B cell (primary cell): ENCODE measurements at regions not wholly inside any gene's neighbourhood (a gene's known extent, or its start where the extent isn't known, plus 50 kb on each side); places are given as distances from the start of the nearest gene placed in this dataset. TPM values are rescaled to one million over a fixed set of nuclear protein-coding genes. Genes with fewer than 3 reads are reported as not detected.
"Not testable (repeated sequence)": the region's sequence is repeated elsewhere in the genome, so short reads cannot be mapped to it uniquely, and the experiment has no call there.

ENCODE experiments used
- ATAC-seq: fragments of 200-7000 bp; cut with Tn5 transposase; one replicate; pipeline ENCODE4 v1.10.0; 2021; ENCODE audit warnings: low read depth, mild to moderate bottlenecking, moderate number of reproducible peaks, moderate library complexity
- CTCF ChIA-PET: fragments of 350-600 bp; sonication (Branson Sonifier 250); formaldehyde crosslinking; loops from one replicate; lab custom pipeline; 2021; ENCODE audit warnings: antibody characterized with exemption, inconsistent platforms; lab: Charles Lee
- POLR2A ChIA-PET: fragments of 350-600 bp; sonication (Branson Sonifier 250); formaldehyde crosslinking; loops from one replicate; lab custom pipeline; 2021; ENCODE audit warnings: antibody characterized with exemption; lab: Charles Lee
- DNase-seq: peaks from one replicate; pipeline ENCODE4 v3.0.0; 2013
- H2AFZ ChIP-seq: 2 replicates; pipeline ENCODE4 v1.6.1; 2012; ENCODE audit warnings: mild to moderate bottlenecking, low read depth, low read length; ENCODE audit not compliant: insufficient read depth, poor library complexity, severe bottlenecking
- H3K27ac ChIP-seq, 2 donors: 1 replicate in 1 of 2; 2 replicates in 1 of 2; pipeline ENCODE4 v1.5.1; 2012 to 2013; ENCODE audit warnings: low read length in 2 of 2, mild to moderate bottlenecking in 2 of 2, moderate library complexity in 1 of 2
- H3K27me3 ChIP-seq, 4 experiments: fragments of 200-600 bp in 1 of 4; sonication (generic) in 1 of 4; replicated peaks in 1 of 4; 1 replicate in 2 of 4; 2 replicates in 2 of 4; pipeline versions ENCODE4 v1.6.1 to v1.7.0; 2013 to 2016; ENCODE audit warnings: low read length in 3 of 4, mild to moderate bottlenecking in 2 of 4, mixed read lengths in 1 of 4, moderate library complexity in 1 of 4; ENCODE audit not compliant: insufficient read depth in 4 of 4, control insufficient read depth in 3 of 4; ENCODE audit errors: control extremely low read depth in 1 of 4
- H3K36me3 ChIP-seq, 2 experiments: replicated peaks in 1 of 2; 1 replicate in 1 of 2; 2 replicates in 1 of 2; pipeline versions ENCODE4 v1.6.1 to v1.7.1; 2013; ENCODE audit warnings: low read length in 1 of 2; ENCODE audit not compliant: insufficient read depth in 2 of 2, control insufficient read depth in 1 of 2; ENCODE audit errors: control extremely low read depth in 1 of 2, extremely low read depth in 1 of 2
- H3K4me1 ChIP-seq, 2 donors: fragments of 200-600 bp in 1 of 2; sonication (generic) in 1 of 2; 1 replicate in 1 of 2; 2 replicates in 1 of 2; pipeline versions ENCODE4 v1.5.1 to v1.6.1; 2013 to 2017; ENCODE audit warnings: low read length in 2 of 2; ENCODE audit not compliant: control insufficient read depth in 2 of 2, insufficient read depth in 2 of 2
- H3K4me2 ChIP-seq: replicated peaks from 2 replicates; pipeline ENCODE3; 2012; ENCODE audit warnings: mild to moderate bottlenecking, low read depth, low read length; ENCODE audit not compliant: poor library complexity, severe bottlenecking
- H3K4me3 ChIP-seq, 5 experiments: fragments of 200-600 bp in 1 of 5; sonication (generic) in 1 of 5; 1 replicate in 3 of 5; 2 replicates in 2 of 5; pipeline versions ENCODE4 v1.5.1 to v1.7.0; 2011 to 2016; ENCODE audit warnings: low read length in 4 of 5, mild to moderate bottlenecking in 4 of 5, low read depth in 2 of 5, control low read depth in 1 of 5, moderate library complexity in 1 of 5; ENCODE audit not compliant: insufficient read depth in 1 of 5; ENCODE audit errors: control extremely low read depth in 1 of 5, extremely low read depth in 1 of 5
- H3K79me2 ChIP-seq: fragments of 200-600 bp; sonication (generic); one replicate; pipeline ENCODE4 v1.6.0; 2016; ENCODE audit warnings: low read length; ENCODE audit not compliant: control insufficient read depth, insufficient read depth
- H3K9ac ChIP-seq: fragments of 200-600 bp; sonication (generic); 2 replicates; pipeline ENCODE4 v1.6.1; 2017; ENCODE audit warnings: mild to moderate bottlenecking, low read length, moderate library complexity
- H3K9me3 ChIP-seq, 3 donors: one replicate each; pipeline versions ENCODE4 v1.6.1 to v1.7.1; 2013; ENCODE audit warnings: low read length in 2 of 3; ENCODE audit not compliant: control insufficient read depth in 2 of 3, insufficient read depth in 1 of 3; ENCODE audit errors: control extremely low read depth in 1 of 3
- H4K20me1 ChIP-seq: 2 replicates; pipeline ENCODE4 v1.6.0; 2012; ENCODE audit warnings: mild to moderate bottlenecking, low read length; ENCODE audit not compliant: insufficient read depth, control insufficient read depth, poor library complexity, severe bottlenecking
- H3K27ac Mint-ChIP-seq: one replicate; pipeline ENCODE4 v1.8.0; 2021; ENCODE audit warnings: mixed read lengths
- H3K27me3 Mint-ChIP-seq: one replicate; pipeline ENCODE4 v1.8.0; 2021; ENCODE audit warnings: mixed read lengths
- H3K4me1 Mint-ChIP-seq: one replicate; pipeline ENCODE4 v1.8.0; 2021; ENCODE audit warnings: mixed read lengths
- H3K4me3 Mint-ChIP-seq: one replicate; pipeline ENCODE4 v1.8.0; 2021; ENCODE audit warnings: mixed read lengths
- H3K9me3 Mint-ChIP-seq: one replicate; pipeline ENCODE4 v1.8.0; 2022; ENCODE audit warnings: mixed read lengths; ENCODE audit not compliant: insufficient read depth
- WGBS: methylation state at CpG from one replicate; pipeline ENCODE4 v1.1.5; 2013; ENCODE audit warnings: missing lambda C conversion rate; ENCODE audit not compliant: insufficient coverage; 5-methylcytosine and 5-hydroxymethylcytosine counted together
- intact Hi-C: fragments of 100-400 bp; cut with micrococcal nuclease; formaldehyde crosslinking; loops from one replicate; pipeline ENCODE4 v1.10.0; 2022
- small RNA-seq: library from RNA; depleted of rRNA; stranded (forward); fragments of <200 nt; gene quantifications from one replicate; pipeline ENCODE3, GENCODE V24; 2012; ENCODE audit warnings: low replicate concordance, low read depth; ENCODE audit not compliant: insufficient read length

DNA sequence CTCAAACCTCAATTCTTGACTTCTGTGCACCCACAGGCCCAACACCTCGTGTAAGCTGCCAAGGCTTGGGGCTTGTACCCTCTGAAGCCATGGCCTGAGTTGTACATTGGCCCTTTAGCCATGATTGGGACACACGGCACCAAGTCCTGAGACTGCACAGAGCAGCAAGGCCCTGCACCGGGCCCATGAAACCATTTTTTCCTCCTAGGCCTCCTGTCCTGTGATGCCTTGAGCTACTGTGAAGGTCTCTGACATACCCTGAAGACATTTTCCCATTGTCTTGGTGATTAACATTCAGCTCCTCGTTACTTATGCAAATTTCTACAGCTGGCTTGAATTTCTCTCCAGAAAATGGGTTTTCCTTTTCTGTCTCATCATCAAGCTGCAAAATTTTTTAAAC, 52.3 kb upstream of the FRG1 start:
- H3K79me2 ChIP-seq, H3K4me3 ChIP-seq, intact Hi-C loops, H3K27me3 Mint-ChIP-seq, H2AFZ ChIP-seq, H3K9ac ChIP-seq, H3K4me1 Mint-ChIP-seq, ATAC-seq, CTCF ChIA-PET, DNase-seq, POLR2A ChIA-PET, H3K27me3 ChIP-seq, H3K4me1 ChIP-seq, H3K27ac ChIP-seq, H3K4me2 ChIP-seq, H4K20me1 ChIP-seq, H3K36me3 ChIP-seq, H3K27ac Mint-ChIP-seq, H3K9me3 ChIP-seq, H3K4me3 Mint-ChIP-seq: not testable (repeated sequence)
- WGBS = 81% methylated on average over 3 of the region's 4 CpGs
- peaks cover 17% of the 10 kb centered on the region for H3K9me3 Mint-ChIP-seq

Small RNA genes lying in the stretch of these regions (small RNA-seq; reads per million reads assigned to genes)
- gene RNU1-51P (not detected), gene RNU7-192P (not detected)
